HG02840 (cell line): ENCODE measurements at regions not wholly inside any gene's neighbourhood (a gene's known extent, or its start where the extent isn't known, plus 50 kb on each side); places are given as distances from the start of the nearest gene placed in this dataset.
"Not testable (repeated sequence)": the region's sequence is repeated elsewhere in the genome, so short reads cannot be mapped to it uniquely, and the experiment has no call there.

Experiments used
- ATAC-seq: cut with Tn5 transposase; IDR thresholded peaks from one replicate; pipeline ENCODE4 v1.9.1; 2021; ENCODE audit warnings: mild to moderate bottlenecking, moderate library complexity, moderate number of reproducible peaks; ENCODE audit not compliant: unreplicated experiment, low FRiP score

- no peak for ATAC-seq
Measured at GRCh38 chr2:138296365-138296764, 205.2 kb upstream of the SPOPL start.

DNA sequence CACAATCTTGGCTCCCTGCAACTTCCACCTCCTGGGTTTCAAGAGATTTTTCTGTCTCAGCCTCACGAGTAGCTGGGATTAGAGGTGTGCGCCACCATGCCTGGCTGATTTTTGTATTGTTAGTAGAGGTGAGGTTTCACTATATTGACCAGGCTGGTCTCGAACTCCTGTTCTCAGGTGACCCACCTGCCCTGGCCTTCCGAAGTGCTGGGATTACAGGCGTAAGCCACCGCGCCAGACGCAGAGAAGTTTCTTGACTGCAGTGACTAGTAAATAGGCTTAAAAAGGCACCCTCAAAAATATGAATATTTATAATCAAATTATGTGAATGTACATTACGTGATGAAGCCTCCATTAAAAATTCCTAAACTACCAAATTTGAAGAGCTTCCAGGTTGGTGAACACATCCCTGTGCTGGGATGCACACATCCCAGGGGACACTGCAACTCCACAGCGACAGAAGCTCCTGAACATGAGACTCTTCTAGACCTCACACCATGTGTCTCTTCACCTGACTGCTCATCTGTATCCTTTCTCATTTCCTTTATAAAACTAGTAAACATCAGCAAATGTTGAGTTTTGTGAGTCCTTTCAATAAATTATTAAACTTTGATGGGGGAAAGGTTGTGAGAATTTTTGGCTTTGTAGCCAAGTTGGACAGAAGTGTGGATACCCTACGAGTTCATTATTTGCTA lies 203.3 kb upstream of the SPOPL start:
- peak; percentile 61 for ATAC-seq

DNA sequence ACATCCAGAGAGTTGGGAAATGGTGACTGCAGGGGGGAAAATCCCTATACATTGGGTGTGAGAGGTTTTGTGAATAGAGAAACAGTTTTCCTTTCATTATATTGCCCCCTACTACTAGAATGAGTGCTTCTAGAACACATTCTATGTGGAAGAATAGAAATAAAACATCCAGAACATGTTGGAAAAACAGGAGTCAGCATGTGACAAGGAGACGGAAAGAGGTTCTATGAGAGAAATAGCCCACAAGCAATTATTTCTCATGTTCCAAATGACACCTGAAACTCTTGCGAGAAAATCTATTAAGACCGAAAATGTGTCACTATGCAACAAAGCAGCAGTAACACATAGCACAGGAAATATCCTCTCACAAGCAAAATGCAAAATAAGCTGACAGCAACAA lies 202.7 kb upstream of the SPOPL start:
- ATAC-seq: peak; percentile 60

- no peak for ATAC-seq
Measured at GRCh38 chr2:138306626-138307025, 194.9 kb upstream of the SPOPL start.

- no peak for ATAC-seq
Measured at GRCh38 chr2:138307099-138307498, 194.5 kb upstream of the SPOPL start.

DNA sequence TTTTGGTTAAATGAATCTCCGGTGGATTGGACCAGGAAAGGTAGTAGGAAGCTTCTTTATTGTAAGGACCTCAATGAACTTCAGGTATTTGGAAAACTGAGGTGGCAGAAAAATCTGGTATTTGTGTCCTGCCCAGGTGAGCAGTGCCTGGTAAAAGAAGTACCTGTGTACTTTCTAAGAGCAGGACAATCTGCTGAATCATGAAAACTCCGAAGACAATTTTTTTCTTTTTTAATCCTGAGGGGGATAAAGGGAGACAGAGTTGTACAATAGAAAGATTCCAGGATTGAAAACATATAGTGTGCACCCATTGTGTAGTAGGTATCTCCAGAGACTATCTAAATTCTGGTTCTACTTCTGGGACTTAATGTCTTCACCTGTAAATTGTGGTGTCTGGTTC lies 191.8 kb upstream of the SPOPL start:
- no peak for ATAC-seq

DNA sequence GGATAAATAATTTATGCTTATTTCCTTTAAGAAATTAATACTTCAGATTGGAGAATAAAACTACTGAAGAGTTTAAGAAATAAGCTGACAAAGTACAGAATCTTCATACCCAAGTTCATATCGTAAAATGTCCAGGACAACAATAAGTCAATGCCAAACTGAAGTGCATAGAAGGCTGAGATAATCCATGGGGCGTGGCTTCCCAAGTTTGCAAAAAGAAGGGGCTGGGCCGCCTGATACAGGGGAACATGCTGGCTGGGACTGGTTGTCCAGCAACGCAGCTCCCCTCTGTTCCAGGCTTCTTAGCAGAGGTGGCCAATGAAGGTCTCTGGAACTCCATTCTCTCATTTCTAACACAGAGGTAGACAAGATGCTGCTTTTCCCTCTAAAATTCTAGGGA lies 189.5 kb upstream of the SPOPL start:
- ATAC-seq: no peak

DNA sequence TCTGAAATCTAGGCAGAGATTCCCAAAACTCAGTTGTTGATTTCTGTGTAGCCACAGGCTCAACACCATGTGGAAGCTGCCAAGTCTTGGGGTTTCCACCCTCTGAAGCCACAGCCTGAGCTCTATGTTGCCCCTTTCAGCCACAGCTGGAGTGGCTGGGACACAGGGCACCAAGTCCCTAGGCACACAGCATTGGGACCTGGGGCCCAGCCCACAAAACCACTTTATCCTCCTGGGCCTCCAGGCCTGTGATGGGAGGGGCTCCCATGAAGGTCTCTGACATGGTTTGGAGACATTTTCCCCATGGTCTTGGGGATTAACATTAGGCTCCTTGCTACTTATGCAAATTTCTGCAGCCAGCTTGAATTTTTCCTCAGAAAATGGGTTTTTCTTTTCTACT lies 186.0 kb upstream of the SPOPL start:
- ATAC-seq: not testable (repeated sequence)

- no peak for ATAC-seq
Measured at GRCh38 chr2:138319616-138320015, 182.0 kb upstream of the SPOPL start.

- ATAC-seq: no peak
Measured at GRCh38 chr2:138321458-138321857, 180.1 kb upstream of the SPOPL start.

GRCh38 chr2:138323382-138324067 lies 178.0 kb upstream of the SPOPL start:
- no peak for ATAC-seq

- no peak for ATAC-seq
Measured at GRCh38 chr2:138324068-138324771, 177.3 kb upstream of the SPOPL start.

DNA sequence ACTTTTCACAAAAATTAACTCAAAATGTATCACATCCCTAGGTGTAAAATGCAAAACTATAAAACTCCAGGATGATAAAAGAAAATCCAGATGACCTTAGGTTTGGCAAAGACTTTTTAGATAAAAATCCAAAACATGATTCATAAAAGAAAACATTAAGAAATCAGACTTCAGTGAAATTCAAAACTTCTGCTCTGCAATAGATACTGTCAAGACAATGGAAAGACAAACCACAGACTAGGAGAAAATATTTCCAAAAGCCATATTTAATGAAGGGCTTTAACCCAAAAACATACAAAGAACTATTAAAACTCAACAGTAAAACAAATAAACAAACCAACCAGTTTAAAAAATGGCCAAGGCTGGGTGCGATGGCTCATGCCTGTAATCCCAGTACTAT lies 173.6 kb upstream of the SPOPL start:
- ATAC-seq: no peak

DNA sequence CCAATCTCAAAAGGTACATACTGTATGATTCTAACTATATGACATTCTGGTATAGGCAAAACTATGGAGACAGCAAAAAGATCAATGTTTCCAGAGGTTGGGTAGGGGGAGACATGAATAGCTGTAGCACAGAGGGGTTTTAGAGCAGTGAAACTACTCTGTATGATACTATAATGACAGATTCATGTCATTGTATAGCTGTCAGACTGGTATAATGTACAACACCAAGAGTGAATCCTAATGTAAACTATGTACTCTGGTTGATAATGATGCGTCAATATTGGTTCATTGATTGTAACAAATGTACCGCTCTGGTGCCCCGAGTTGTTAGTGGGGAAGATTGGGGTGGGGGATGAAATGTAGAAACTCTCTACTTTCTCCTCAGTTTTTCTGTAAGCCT lies 172.4 kb upstream of the SPOPL start:
- ATAC-seq: no peak

GRCh38 chr2:138329591-138329990 lies 172.0 kb upstream of the SPOPL start:
- ATAC-seq: no peak

DNA sequence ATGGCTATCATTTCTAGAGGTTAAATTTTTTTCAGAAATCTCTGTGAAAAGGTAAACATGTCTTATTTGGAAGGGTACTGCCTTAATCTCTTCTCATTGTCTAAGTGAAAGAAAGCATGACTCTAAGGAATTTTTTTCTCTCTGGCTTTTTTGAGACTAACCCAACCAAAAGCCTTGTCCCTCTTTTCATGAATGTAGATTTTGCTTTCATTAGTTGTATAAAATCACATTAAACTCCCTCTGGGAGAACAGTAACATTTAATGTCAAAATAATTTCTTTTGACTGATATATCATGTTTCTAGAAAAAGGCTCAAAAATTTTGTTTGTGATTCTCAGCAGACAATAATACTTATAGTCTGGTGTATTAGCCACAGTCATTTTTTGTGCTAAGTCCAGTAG lies 168.4 kb upstream of the SPOPL start:
- ATAC-seq: no peak

GRCh38 chr2:138333677-138334076 lies 167.9 kb upstream of the SPOPL start:
- no peak for ATAC-seq

DNA sequence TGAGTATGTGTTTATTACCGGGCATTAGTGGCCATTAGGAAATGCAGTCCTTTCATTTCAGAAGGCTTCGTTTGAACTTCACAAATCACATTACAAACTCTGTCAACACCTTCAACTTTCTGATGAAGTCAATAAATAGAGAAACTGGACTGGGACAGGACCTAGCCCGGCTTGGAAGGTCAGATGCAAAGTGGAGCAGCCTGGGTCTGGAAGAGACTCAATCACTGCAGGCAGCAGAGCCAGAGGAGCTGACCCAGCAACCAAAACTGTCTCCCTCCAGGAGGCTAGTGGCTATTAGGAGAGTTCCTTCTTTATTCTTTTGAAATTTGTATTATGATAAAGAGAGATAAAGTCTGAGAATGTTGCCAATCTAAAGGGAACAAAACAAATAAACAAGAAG lies 167.2 kb upstream of the SPOPL start:
- ATAC-seq: no peak

DNA sequence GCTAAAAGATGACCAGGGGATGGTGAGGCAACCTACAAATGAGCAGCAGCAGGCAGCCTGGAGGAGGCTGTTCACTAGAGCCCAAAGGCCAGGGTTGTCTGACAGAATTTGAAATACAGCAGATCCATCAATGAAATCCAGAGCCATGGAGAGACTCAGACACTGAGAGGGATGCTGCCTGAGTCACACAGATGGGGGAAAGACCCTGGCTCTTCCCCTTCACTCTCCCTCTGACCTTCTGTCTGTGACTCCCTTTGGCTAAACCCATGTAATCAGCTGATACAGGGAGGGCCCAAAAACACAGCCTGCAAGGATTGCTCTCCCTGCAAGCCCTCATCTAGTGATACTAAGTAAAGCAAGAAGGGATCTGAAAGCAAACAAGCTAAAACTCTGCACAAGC lies 166.5 kb upstream of the SPOPL start:
- no peak for ATAC-seq

DNA sequence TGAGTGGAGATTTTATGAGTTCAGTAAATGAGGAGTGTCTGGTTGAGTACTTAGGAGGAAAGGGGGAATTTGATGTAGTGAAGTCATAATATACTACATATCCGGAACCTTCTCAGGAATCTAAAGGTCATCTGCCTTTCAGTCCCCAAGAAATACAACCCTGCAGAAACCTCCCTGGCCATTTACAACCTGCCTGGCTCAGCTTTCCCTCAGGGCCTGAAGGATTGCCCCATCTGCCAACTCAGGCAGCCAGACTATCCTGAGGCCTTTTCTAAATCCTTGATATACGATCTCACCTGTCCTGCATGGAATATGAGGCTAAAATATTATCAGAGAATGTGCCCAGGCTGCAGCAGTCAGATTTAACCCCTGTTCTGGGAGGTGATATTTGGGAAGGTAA lies 165.4 kb upstream of the SPOPL start:
- no peak for ATAC-seq

DNA sequence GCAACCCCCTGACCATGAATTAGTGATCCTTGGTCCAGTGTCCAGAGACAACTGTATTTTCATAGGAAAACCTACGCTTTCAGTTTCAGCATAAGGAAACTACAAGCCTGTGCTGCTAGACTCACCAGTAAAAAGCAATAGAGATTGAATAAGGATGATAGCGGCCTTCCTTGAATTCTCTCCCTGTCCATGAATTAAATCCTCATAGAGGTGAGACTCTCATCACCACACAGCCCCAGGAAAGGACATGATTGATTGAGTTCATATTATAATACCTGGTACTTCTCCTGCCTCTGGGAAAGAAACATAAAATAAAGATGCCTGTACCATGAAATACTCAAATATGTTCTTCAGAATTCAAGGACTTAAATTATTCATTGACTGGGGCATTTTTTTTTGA lies 146.3 kb upstream of the SPOPL start:
- no peak for ATAC-seq

DNA sequence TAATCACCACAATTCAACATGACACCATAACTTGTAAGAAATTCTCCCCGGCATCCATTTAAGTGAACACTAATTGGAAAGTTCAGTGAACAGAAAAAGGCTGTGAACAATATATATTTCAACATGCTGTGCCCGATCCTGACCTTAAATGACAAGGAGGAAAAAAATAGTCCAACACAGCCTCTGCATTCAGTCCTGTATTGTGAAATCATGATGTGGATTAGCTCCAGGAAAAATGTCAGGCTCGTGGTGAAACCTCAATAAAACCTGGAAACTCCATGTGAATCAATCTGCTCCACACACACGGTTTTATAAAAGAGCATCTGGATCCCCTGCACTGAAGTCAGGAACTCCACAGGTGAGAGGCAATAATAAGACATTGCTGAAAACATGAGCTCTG lies 145.4 kb upstream of the SPOPL start:
- ATAC-seq: no peak
